Natural killer cell (primary cell): ENCODE measurements at regions not wholly inside any gene's neighbourhood (a gene's known extent, or its start where the extent isn't known, plus 50 kb on each side); places are given as distances from the start of the nearest gene placed in this dataset.

ENCODE experiments used
- ATAC-seq, 3 donors: fragments of 150-1000 bp in 2 of 3; fragments of 200-7000 bp in 1 of 3; cut with Tn5 transposase; 1 replicate in 1 of 3; 2 replicates in 2 of 3; pipeline ENCODE4 v1.10.0; 2021; ENCODE audit warnings: mild to moderate bottlenecking in 2 of 3, moderate library complexity in 2 of 3
- DNase-seq, 2 donors: peaks; one replicate each; pipeline versions ENCODE4 v3.0.0 to v3.0.0-alpha.2; 2013 to 2021; ENCODE audit warnings: mixed read lengths in 1 of 2
- H3K27ac ChIP-seq: one replicate; pipeline ENCODE4 v1.5.1; 2013; ENCODE audit warnings: mild to moderate bottlenecking, low read length
- H3K27me3 ChIP-seq: one replicate; pipeline ENCODE4 v1.6.1; 2013; ENCODE audit warnings: low read length; ENCODE audit not compliant: control insufficient read depth, insufficient read depth
- H3K36me3 ChIP-seq: one replicate; pipeline ENCODE4 v1.6.1; 2013; ENCODE audit warnings: low read length; ENCODE audit not compliant: control insufficient read depth, insufficient read depth
- H3K4me1 ChIP-seq: one replicate; pipeline ENCODE4 v1.6.1; 2013; ENCODE audit warnings: low read length; ENCODE audit not compliant: control insufficient read depth, insufficient read depth
- H3K4me3 ChIP-seq: one replicate; pipeline ENCODE4 v1.5.1; 2013; ENCODE audit warnings: low read length
- H3K9me3 ChIP-seq: one replicate; pipeline ENCODE4 v1.6.1; 2013; ENCODE audit warnings: low read length; ENCODE audit not compliant: control insufficient read depth, insufficient read depth
- H3K27ac Mint-ChIP-seq, 2 donors: one replicate each; pipeline ENCODE4 v1.8.0; 2022; ENCODE audit warnings: mild to moderate bottlenecking in 2 of 2, mixed read lengths in 2 of 2, moderate library complexity in 1 of 2
- H3K27me3 Mint-ChIP-seq, 2 donors: one replicate each; pipeline ENCODE4 v1.8.0; 2022; ENCODE audit warnings: low read depth in 2 of 2, mixed read lengths in 2 of 2
- H3K36me3 Mint-ChIP-seq: one replicate; pipeline ENCODE4 v1.8.0; 2022; ENCODE audit warnings: mixed read lengths
- H3K4me1 Mint-ChIP-seq, 2 donors: one replicate each; pipeline ENCODE4 v1.8.0; 2022; ENCODE audit warnings: mixed read lengths in 2 of 2
- H3K4me3 Mint-ChIP-seq: one replicate; pipeline ENCODE4 v1.8.0; 2022; ENCODE audit warnings: mild to moderate bottlenecking, moderate library complexity, mixed read lengths
- H3K9me3 Mint-ChIP-seq, 2 donors: one replicate each; pipeline ENCODE4 v1.8.0; 2022; ENCODE audit warnings: mixed read lengths in 2 of 2
- CTCF ChIP-seq: fragments of 200-600 bp; IDR thresholded peaks from one replicate; pipeline ENCODE4 v1.8.0; 2022; ENCODE audit warnings: antibody characterized with exemption
- WGBS: methylation state at CpG from one replicate; pipeline ENCODE4 v1.1.7; 2013; ENCODE audit warnings: missing lambda C conversion rate; ENCODE audit not compliant: insufficient coverage; 5-methylcytosine and 5-hydroxymethylcytosine counted together
- intact Hi-C: fragments of 100-400 bp; cut with micrococcal nuclease; formaldehyde crosslinking; loops from one replicate; pipeline ENCODE4 v1.14.2; 2022

- Mint-ChIP-seq H3K9me3 (peaks cover 8 to 16% of the 10 kb centered on the region in 2 donors), H3K4me1 (no peaks in the 10 kb centered on the region), H3K27me3 (no peaks in the 10 kb centered on the region), H3K4me3 (no peak overlapping the region), H3K27ac (no peak overlapping the region), H3K36me3 (no peaks in the 10 kb centered on the region)
- 85% methylated on average over 2 of the region's 2 CpGs for WGBS
- Histone ChIP-seq H3K27ac (no peak overlapping the region), H3K9me3 (no peaks in the 10 kb centered on the region), H3K4me3 (no peak overlapping the region), H3K4me1 (no peaks in the 10 kb centered on the region), H3K27me3 (no peaks in the 10 kb centered on the region), H3K36me3 (no peaks in the 10 kb centered on the region)
- ATAC-seq (no peak), DNase-seq (no peak)
- intact Hi-C loops = no loop called here
- no peak for TF ChIP-seq CTCF
Measured at GRCh38 chr5:25481463-25481862, 836.7 kb upstream of the CDH10 start.

- Histone ChIP-seq H3K27ac (no peak overlapping the region), H3K4me1 (no peaks in the 10 kb centered on the region), H3K4me3 (no peak overlapping the region), H3K9me3 (peaks cover 8% of the 10 kb centered on the region), H3K36me3 (no peaks in the 10 kb centered on the region), H3K27me3 (no peaks in the 10 kb centered on the region)
- Mint-ChIP-seq H3K9me3 (peaks cover 15 to 17% of the 10 kb centered on the region in 2 donors), H3K27ac (no peak overlapping the region), H3K27me3 (no peaks in the 10 kb centered on the region), H3K4me3 (no peak overlapping the region), H3K4me1 (no peaks in the 10 kb centered on the region), H3K36me3 (peaks cover 46% of the 10 kb centered on the region)
- intact Hi-C loops = no loop called here
- no peak for DNase-seq
- ATAC-seq = no peak
- TF ChIP-seq CTCF = no peak
- no CpG with 5 or more reads among the region's 1 CpG for WGBS
Measured at GRCh38 chr5:25459082-25459481, 814.3 kb upstream of the CDH10 start.

- no peak for TF ChIP-seq CTCF
- H3K36me3 Mint-ChIP-seq = peaks cover 41% of the 10 kb centered on the region
- H3K9me3 Mint-ChIP-seq = peaks cover 14 to 16% of the 10 kb centered on the region in 2 donors
- no peaks in the 10 kb centered on the region for H3K27me3 ChIP-seq
- H3K36me3 ChIP-seq = no peaks in the 10 kb centered on the region
- no peak overlapping the region for H3K4me3 ChIP-seq
- no peaks in the 10 kb centered on the region for H3K4me1 ChIP-seq
- DNase-seq (no peak), ATAC-seq (no peak)
- H3K27ac Mint-ChIP-seq = no peak overlapping the region
- no peak overlapping the region for H3K4me3 Mint-ChIP-seq
- no peak overlapping the region for H3K27ac ChIP-seq
- 88% methylated on average over 1 of the region's 2 CpGs for WGBS
- no peaks in the 10 kb centered on the region for H3K27me3 Mint-ChIP-seq
- H3K9me3 ChIP-seq = peaks cover 8% of the 10 kb centered on the region
- H3K4me1 Mint-ChIP-seq = no peaks in the 10 kb centered on the region
- intact Hi-C loops = no loop called here
Measured at GRCh38 chr5:25458628-25459027, 813.9 kb upstream of the CDH10 start.

GRCh38 chr5:25453500-25453899 is 808.7 kb upstream of the CDH10 start:
- TF ChIP-seq CTCF = no peak
- Histone ChIP-seq H3K9me3 (peaks cover 8% of the 10 kb centered on the region), H3K4me1 (no peaks in the 10 kb centered on the region), H3K27me3 (no peaks in the 10 kb centered on the region), H3K27ac (no peak overlapping the region), H3K36me3 (no peaks in the 10 kb centered on the region), H3K4me3 (no peak overlapping the region)
- ATAC-seq (no peak), DNase-seq (no peak)
- intact Hi-C loops = no loop called here
- Mint-ChIP-seq H3K4me1 (no peaks in the 10 kb centered on the region), H3K9me3 (peaks cover 12 to 14% of the 10 kb centered on the region in 2 donors), H3K27me3 (no peaks in the 10 kb centered on the region), H3K4me3 (no peak overlapping the region), H3K36me3 (peaks cover 26% of the 10 kb centered on the region), H3K27ac (no peak overlapping the region)
